Astrocyte of the cerebellum (primary cell): ENCODE measurements at regions not wholly inside any gene's neighbourhood (a gene's known extent, or its start where the extent isn't known, plus 50 kb on each side); places are given as distances from the start of the nearest gene placed in this dataset.

ENCODE experiments used
- DNase-seq: peaks from one replicate; pipeline ENCODE4 v3.0.0-alpha.2; 2011; ENCODE audit warnings: low read depth
- H3K4me3 ChIP-seq: 2 replicates; pipeline ENCODE4 v1.5.1; 2011; ENCODE audit warnings: mild to moderate bottlenecking, low read depth, low read length, moderate library complexity
- CTCF ChIP-seq: IDR thresholded peaks from 2 replicates; pipeline ENCODE4 v1.5.1; 2012; ENCODE audit warnings: low read length, low read depth, moderate library complexity, mild to moderate bottlenecking; ENCODE audit errors: missing control alignments
- in situ Hi-C: cut with HindIII; loops from 2 replicates; pipeline ENCODE4 v1.10.0; 2017; ENCODE audit warnings: low sequenced_read_pairs

DNA sequence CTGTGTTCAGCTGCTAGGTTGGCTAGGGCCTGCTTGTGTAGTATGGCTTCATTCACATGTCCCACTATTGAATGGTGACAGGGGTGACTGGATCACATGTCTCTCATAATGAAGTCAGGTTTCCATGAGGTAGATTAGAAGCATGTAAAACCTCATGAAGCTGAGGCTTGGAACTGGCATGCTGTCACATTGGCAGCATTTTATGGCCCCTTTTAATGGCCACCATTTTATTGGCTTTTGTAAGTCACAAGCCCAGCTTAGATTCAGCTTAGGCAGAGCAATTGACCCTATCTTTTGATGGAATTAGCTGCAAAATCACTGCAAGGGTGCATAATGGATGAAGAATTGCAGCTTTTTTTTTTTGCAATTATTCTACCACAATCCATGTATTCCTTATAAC is 583.5 kb downstream of the MED13L start:
- TF ChIP-seq CTCF, result no peak
- H3K4me3 ChIP-seq, result no peak overlapping the region
- no peak for DNase-seq
- in situ Hi-C loops, result no loop called here

DNA sequence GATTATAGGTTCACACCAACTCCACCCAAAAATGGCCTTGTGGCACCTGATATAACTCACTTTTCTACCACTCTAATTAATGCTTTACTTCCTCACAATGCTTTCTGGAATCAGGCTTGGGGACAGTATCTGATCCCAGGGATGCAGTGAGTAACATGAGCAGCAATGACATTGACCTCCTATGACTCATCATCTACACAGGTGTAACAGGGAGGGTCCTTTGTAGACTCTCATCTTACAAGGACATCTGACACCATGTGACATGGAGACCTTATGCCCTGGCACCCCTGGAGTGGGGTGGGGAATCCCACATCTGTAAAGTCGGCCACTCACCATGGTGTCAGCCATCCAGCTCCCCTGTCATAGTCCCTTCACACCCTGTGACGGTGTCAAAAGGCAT is 586.4 kb downstream of the MED13L start:
- DNase-seq, result no peak
- in situ Hi-C loops, result no loop called here
- TF ChIP-seq CTCF, result no peak
- H3K4me3 ChIP-seq, result no peak overlapping the region

DNA sequence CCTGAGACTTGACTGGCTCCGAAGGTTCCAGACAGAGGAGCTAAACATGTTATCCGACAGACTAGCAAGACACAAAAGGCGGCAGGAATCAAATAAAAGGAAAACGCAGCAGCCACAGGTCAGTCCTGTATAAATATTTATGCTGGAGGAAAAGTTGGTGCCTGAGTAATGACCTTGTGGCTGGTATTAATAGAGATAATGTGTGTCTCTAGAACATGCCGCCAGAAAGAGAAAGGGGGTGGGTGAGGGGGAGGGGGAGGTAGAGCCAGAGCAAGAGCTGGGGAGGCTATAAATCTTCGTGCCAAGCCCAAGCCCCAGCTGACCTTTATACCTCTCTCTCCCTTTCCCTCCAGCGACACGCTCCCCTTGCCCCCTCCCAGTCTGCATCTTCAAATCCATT is 590.4 kb downstream of the MED13L start:
- in situ Hi-C loops, result no loop called here
- TF ChIP-seq CTCF, result no peak
- DNase-seq, result no peak
- no peak overlapping the region for H3K4me3 ChIP-seq

DNA sequence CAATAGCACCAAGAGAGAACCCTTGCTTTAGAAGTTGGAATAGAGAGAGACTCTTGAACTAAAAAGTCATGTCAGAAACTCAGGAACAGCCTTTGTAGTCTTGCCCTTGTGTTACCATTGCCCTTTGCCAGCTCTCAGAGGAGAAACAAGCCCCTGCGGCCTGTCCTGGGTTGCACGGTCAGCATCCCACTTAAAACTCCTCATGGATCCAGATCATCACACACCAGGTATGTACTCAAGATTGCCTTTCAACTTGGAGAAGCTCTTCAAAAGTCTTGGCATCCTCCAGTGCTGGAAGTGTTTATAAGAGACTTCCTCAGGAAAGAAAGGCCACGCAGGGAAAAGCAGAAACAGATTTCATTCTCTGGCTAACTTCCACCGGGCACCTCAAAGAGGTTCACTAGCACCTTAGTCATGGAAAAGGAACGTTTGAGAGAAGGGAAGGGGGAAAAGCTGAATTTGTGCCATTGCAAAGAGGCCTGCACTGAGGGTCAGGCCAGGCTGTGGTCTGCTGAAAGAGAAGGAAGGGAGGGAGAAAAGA is 594.2 kb downstream of the MED13L start:
- in situ Hi-C loops, result no loop called here
- TF ChIP-seq CTCF, result no peak

DNA sequence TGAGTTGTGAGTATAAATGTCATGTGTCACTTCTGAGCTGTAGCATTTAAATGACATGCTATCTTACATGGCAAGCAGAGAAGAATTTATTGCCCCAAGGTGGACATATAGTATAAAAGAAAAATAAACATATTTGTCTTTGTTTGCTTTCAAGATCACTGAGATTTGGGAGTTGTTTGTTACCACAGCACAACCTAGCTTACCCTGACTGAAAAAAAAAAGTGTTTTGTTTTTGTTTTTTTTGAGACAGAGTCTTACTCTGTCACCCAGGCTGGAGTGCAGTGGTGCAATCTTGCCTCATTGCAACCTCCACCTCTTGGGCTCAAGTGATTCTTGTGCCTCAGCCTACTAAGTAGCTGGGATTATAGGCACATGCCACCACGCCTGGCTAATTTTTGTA is 596.5 kb downstream of the MED13L start:
- no peak overlapping the region for H3K4me3 ChIP-seq
- in situ Hi-C loops, result no loop called here
- DNase-seq, result no peak
- no peak for TF ChIP-seq CTCF

More for the DNA sequence above, 594.2 kb downstream of the MED13L start:
- no peak overlapping the region for H3K4me3 ChIP-seq
- DNase-seq, result no peak

- DNase-seq, result no peak
- no peak for TF ChIP-seq CTCF
- in situ Hi-C loops, result no loop called here
- no peak overlapping the region for H3K4me3 ChIP-seq
Measured at GRCh38 chr12:115672506-115673080, 604.9 kb downstream of the MED13L start.
